Mesendoderm (in vitro differentiated cells): ENCODE measurements at regions not wholly inside any gene's neighbourhood (a gene's known extent, or its start where the extent isn't known, plus 50 kb on each side); places are given as distances from the start of the nearest gene placed in this dataset.
"Not testable (repeated sequence)": the region's sequence is repeated elsewhere in the genome, so short reads cannot be mapped to it uniquely, and the experiment has no call there.

ENCODE experiments used
- DNase-seq: peaks from one replicate; pipeline ENCODE4 v3.0.0; 2013
- H2AK5ac ChIP-seq: 2 replicates; pipeline ENCODE4 v1.6.1; 2013; ENCODE audit warnings: low read length, inconsistent platforms
- H2BK120ac ChIP-seq: 2 replicates; pipeline ENCODE4 v1.6.1; 2013; ENCODE audit warnings: low read depth, mild to moderate bottlenecking, low read length, moderate library complexity, mixed read lengths
- H2BK15ac ChIP-seq: replicated peaks from 2 replicates; pipeline ENCODE4 v1.6.1; 2013; ENCODE audit warnings: low read depth, mild to moderate bottlenecking, moderate library complexity
- H2BK5ac ChIP-seq: 2 replicates; pipeline ENCODE4 v1.6.1; 2013; ENCODE audit warnings: low read length, inconsistent platforms
- H3K18ac ChIP-seq: 2 replicates; pipeline ENCODE4 v1.6.1; 2013; ENCODE audit warnings: mild to moderate bottlenecking, low read length, mixed read lengths
- H3K23ac ChIP-seq: one replicate; pipeline ENCODE4 v1.6.1; 2013; ENCODE audit warnings: low read length
- H3K27ac ChIP-seq: 2 replicates; pipeline ENCODE4 v1.5.1; 2013; ENCODE audit warnings: low read depth, mild to moderate bottlenecking, inconsistent platforms, low read length, moderate library complexity
- H3K27me3 ChIP-seq: 2 replicates; pipeline ENCODE4 v1.6.1; 2013; ENCODE audit warnings: low read length, control low read depth, mild to moderate bottlenecking, inconsistent platforms; ENCODE audit not compliant: insufficient read depth, poor library complexity
- H3K36me3 ChIP-seq: 2 replicates; pipeline ENCODE4 v1.6.1; 2013; ENCODE audit warnings: low read length, inconsistent platforms; ENCODE audit not compliant: control insufficient read depth, insufficient read depth
- H3K4ac ChIP-seq: one replicate; pipeline ENCODE4 v1.6.1; 2013; ENCODE audit warnings: low read depth, mild to moderate bottlenecking, low read length, moderate library complexity
- H3K4me1 ChIP-seq: 2 replicates; pipeline ENCODE4 v1.6.1; 2013; ENCODE audit warnings: low read depth, low read length, inconsistent platforms; ENCODE audit not compliant: control insufficient read depth
- H3K4me2 ChIP-seq: 2 replicates; pipeline ENCODE4 v1.6.1; 2013; ENCODE audit warnings: low read length
- H3K4me3 ChIP-seq: 2 replicates; pipeline ENCODE4 v1.5.1; 2013; ENCODE audit warnings: mild to moderate bottlenecking, low read length
- H3K56ac ChIP-seq: one replicate; pipeline ENCODE4 v1.6.1; 2013; ENCODE audit warnings: low read length
- H3K79me1 ChIP-seq: 2 replicates; pipeline ENCODE4 v1.6.1; 2013; ENCODE audit warnings: low read length, inconsistent platforms
- H3K79me2 ChIP-seq: 2 replicates; pipeline ENCODE4 v1.6.1; 2013; ENCODE audit warnings: mild to moderate bottlenecking, low read length; ENCODE audit not compliant: control insufficient read depth, insufficient read depth
- H3K9ac ChIP-seq: 2 replicates; pipeline ENCODE4 v1.6.1; 2013; ENCODE audit warnings: low read length, inconsistent platforms
- H4K5ac ChIP-seq: one replicate; pipeline ENCODE4 v1.6.1; 2013; ENCODE audit warnings: low read length
- H4K8ac ChIP-seq: one replicate; pipeline ENCODE4 v1.6.1; 2013; ENCODE audit warnings: low read depth, mild to moderate bottlenecking, control low read depth, low read length, moderate library complexity
- WGBS: extraction: QIAGEN DNeasy Blood & Tissue Kit; methylation state at CpG from one replicate; pipeline ENCODE4 v1.1.7; 2013; ENCODE audit warnings: low lambda C conversion rate, missing lambda C conversion rate; ENCODE audit not compliant: insufficient coverage; ENCODE audit errors: extremely low coverage; 5-methylcytosine and 5-hydroxymethylcytosine counted together

GRCh38 chr20:60186412-60186811, 228.2 kb downstream of the CDH26 start:
- Histone ChIP-seq H3K4ac (no peak overlapping the region), H2AK5ac (no peak overlapping the region), H4K5ac (no peak overlapping the region), H3K79me1 (no peaks in the 10 kb centered on the region), H2BK15ac (no peak overlapping the region), H3K9ac (no peak overlapping the region), H3K79me2 (no peaks in the 10 kb centered on the region), H3K27me3 (no peaks in the 10 kb centered on the region), H3K4me2 (no peak overlapping the region), H2BK120ac (no peak overlapping the region), H3K23ac (no peak overlapping the region), H3K4me1 (no peaks in the 10 kb centered on the region), H3K18ac (no peak overlapping the region), H3K27ac (no peak overlapping the region), H3K36me3 (no peaks in the 10 kb centered on the region), H3K4me3 (no peak overlapping the region), H4K8ac (no peak overlapping the region), H3K56ac (no peak overlapping the region), H2BK5ac (no peak overlapping the region)
- DNase-seq: no peak
- no CpG with 5 or more reads among the region's 4 CpGs for WGBS

- no peak for DNase-seq
- Histone ChIP-seq H3K27ac (no peak overlapping the region), H3K9ac (no peak overlapping the region), H3K4me1 (no peaks in the 10 kb centered on the region), H3K79me2 (no peaks in the 10 kb centered on the region), H2BK120ac (no peak overlapping the region), H3K79me1 (no peaks in the 10 kb centered on the region), H3K18ac (no peak overlapping the region), H2BK5ac (no peak overlapping the region), H3K36me3 (no peaks in the 10 kb centered on the region), H4K5ac (no peak overlapping the region), H3K23ac (no peak overlapping the region), H3K4me2 (no peak overlapping the region), H3K27me3 (no peaks in the 10 kb centered on the region), H4K8ac (no peak overlapping the region), H2BK15ac (no peak overlapping the region), H3K4me3 (no peak overlapping the region), H3K56ac (no peak overlapping the region), H3K4ac (no peak overlapping the region), H2AK5ac (no peak overlapping the region)
Measured at GRCh38 chr20:60187683-60188082, 229.5 kb downstream of the CDH26 start.

- H3K27me3 ChIP-seq: no peaks in the 10 kb centered on the region
- no peak overlapping the region for H3K23ac ChIP-seq
- no peaks in the 10 kb centered on the region for H3K79me1 ChIP-seq
- H3K36me3 ChIP-seq: no peaks in the 10 kb centered on the region
- H2BK15ac ChIP-seq: no peak overlapping the region
- no peak overlapping the region for H3K4ac ChIP-seq
- no peak for DNase-seq
- H2BK5ac ChIP-seq: no peak overlapping the region
- H3K4me2 ChIP-seq: no peak overlapping the region
- no peak overlapping the region for H3K18ac ChIP-seq
- no peak overlapping the region for H2AK5ac ChIP-seq
- H3K4me3 ChIP-seq: no peak overlapping the region
- H4K8ac ChIP-seq: no peak overlapping the region
- no peak overlapping the region for H3K9ac ChIP-seq
- no CpG with 5 or more reads among the region's 3 CpGs for WGBS
- no peak overlapping the region for H3K27ac ChIP-seq
- no peak overlapping the region for H2BK120ac ChIP-seq
- H3K79me2 ChIP-seq: no peaks in the 10 kb centered on the region
- H4K5ac ChIP-seq: no peak overlapping the region
- H3K56ac ChIP-seq: no peak overlapping the region
- H3K4me1 ChIP-seq: no peaks in the 10 kb centered on the region
Measured at GRCh38 chr20:60191014-60191413, 232.8 kb downstream of the CDH26 start.

- Histone ChIP-seq H3K79me1 (no peaks in the 10 kb centered on the region), H3K4me3 (no peak overlapping the region), H3K4ac (no peak overlapping the region), H3K4me1 (no peaks in the 10 kb centered on the region), H3K79me2 (no peaks in the 10 kb centered on the region), H3K18ac (no peak overlapping the region), H3K23ac (no peak overlapping the region), H3K9ac (no peak overlapping the region), H4K8ac (no peak overlapping the region), H4K5ac (no peak overlapping the region), H3K4me2 (no peak overlapping the region), H3K27me3 (no peaks in the 10 kb centered on the region), H3K27ac (no peak overlapping the region), H3K36me3 (no peaks in the 10 kb centered on the region), H3K56ac (no peak overlapping the region), H2AK5ac (no peak overlapping the region), H2BK5ac (no peak overlapping the region), H2BK15ac (no peak overlapping the region), H2BK120ac (no peak overlapping the region)
- WGBS: no CpG with 5 or more reads among the region's 1 CpG
- no peak for DNase-seq
Measured at GRCh38 chr20:60192326-60192725, 234.1 kb downstream of the CDH26 start.

GRCh38 chr20:60199132-60199531, 240.9 kb downstream of the CDH26 start:
- WGBS: no CpG with 5 or more reads among the region's 3 CpGs
- H3K36me3 ChIP-seq, H3K4me3 ChIP-seq, H3K56ac ChIP-seq, H4K8ac ChIP-seq, H3K23ac ChIP-seq, H3K18ac ChIP-seq, H3K27ac ChIP-seq, H4K5ac ChIP-seq, H3K4me2 ChIP-seq, H3K4me1 ChIP-seq, H3K27me3 ChIP-seq, H2BK15ac ChIP-seq, H3K79me2 ChIP-seq, H2BK120ac ChIP-seq, H2AK5ac ChIP-seq, H3K9ac ChIP-seq, H3K4ac ChIP-seq, DNase-seq, H3K79me1 ChIP-seq, H2BK5ac ChIP-seq: not testable (repeated sequence)

GRCh38 chr20:60199866-60200265, 241.6 kb downstream of the CDH26 start:
- H4K5ac ChIP-seq: no peak overlapping the region
- no peaks in the 10 kb centered on the region for H3K36me3 ChIP-seq
- no peak overlapping the region for H3K4me2 ChIP-seq
- no peak overlapping the region for H3K4ac ChIP-seq
- no peak overlapping the region for H2AK5ac ChIP-seq
- H2BK120ac ChIP-seq: no peak overlapping the region
- no peak overlapping the region for H3K23ac ChIP-seq
- no peaks in the 10 kb centered on the region for H3K79me1 ChIP-seq
- no peaks in the 10 kb centered on the region for H3K4me1 ChIP-seq
- DNase-seq: no peak
- H3K18ac ChIP-seq: no peak overlapping the region
- no peak overlapping the region for H3K56ac ChIP-seq
- H3K4me3 ChIP-seq: no peak overlapping the region
- no peaks in the 10 kb centered on the region for H3K79me2 ChIP-seq
- H3K9ac ChIP-seq: no peak overlapping the region
- no CpG with 5 or more reads among the region's 2 CpGs for WGBS
- H3K27ac ChIP-seq: no peak overlapping the region
- H2BK15ac ChIP-seq: no peak overlapping the region
- no peak overlapping the region for H2BK5ac ChIP-seq
- H4K8ac ChIP-seq: no peak overlapping the region
- H3K27me3 ChIP-seq: no peaks in the 10 kb centered on the region
